ENCODE measurements at regions not wholly inside any gene's neighbourhood (a gene's known extent, or its start where the extent isn't known, plus 50 kb on each side); places are given as distances from the start of the nearest gene placed in this dataset.

GRCh38 chr20:51164731-51165130 is 141.8 kb upstream of the KCNG1 start:
- no peak for DNase-seq (ENCODE audit: low read depth)
- H3K4me3 ChIP-seq (ENCODE audit: low read depth, low read length): no peak overlapping the region
- TF ChIP-seq CTCF (IDR thresholded peaks at IDR 0.05; ENCODE audit: insufficient read depth, low read length): no peak

GRCh38 chr20:51163996-51164600 is 141.2 kb upstream of the KCNG1 start:
- no peak for DNase-seq (ENCODE audit: low read depth)
- H3K4me3 ChIP-seq (ENCODE audit: low read depth, low read length): no peak overlapping the region
- no peak for TF ChIP-seq CTCF (IDR thresholded peaks at IDR 0.05; ENCODE audit: insufficient read depth, low read length)

GRCh38 chr20:51162015-51162414 is 139.1 kb upstream of the KCNG1 start:
- DNase-seq (ENCODE audit: low read depth): no peak
- TF ChIP-seq CTCF (IDR thresholded peaks at IDR 0.05; ENCODE audit: insufficient read depth, low read length): no peak
- H3K4me3 ChIP-seq (ENCODE audit: low read depth, low read length): no peak overlapping the region

GRCh38 chr20:51160821-51161220 is 137.9 kb upstream of the KCNG1 start:
- no peak for TF ChIP-seq CTCF (IDR thresholded peaks at IDR 0.05; ENCODE audit: insufficient read depth, low read length)
- DNase-seq (ENCODE audit: low read depth): no peak

GRCh38 chr20:51159981-51160380 is 137.1 kb upstream of the KCNG1 start:
- H3K4me3 ChIP-seq (ENCODE audit: low read depth, low read length): no peak overlapping the region
- DNase-seq (ENCODE audit: low read depth): no peak
- no peak for TF ChIP-seq CTCF (IDR thresholded peaks at IDR 0.05; ENCODE audit: insufficient read depth, low read length)

More at GRCh38 chr20:51160821-51161220, 137.9 kb upstream of the KCNG1 start:
- no peak overlapping the region for H3K4me3 ChIP-seq (ENCODE audit: low read depth, low read length)

- no peak for TF ChIP-seq CTCF (IDR thresholded peaks at IDR 0.05; ENCODE audit: insufficient read depth, low read length)
- DNase-seq (ENCODE audit: low read depth): no peak
Observed at GRCh38 chr20:51159303-51159702, 136.4 kb upstream of the KCNG1 start.

GRCh38 chr20:51158226-51158625 is 135.3 kb upstream of the KCNG1 start:
- DNase-seq (ENCODE audit: low read depth): no peak
- TF ChIP-seq CTCF (IDR thresholded peaks at IDR 0.05; ENCODE audit: insufficient read depth, low read length): no peak
- H3K4me3 ChIP-seq (ENCODE audit: low read depth, low read length): no peak overlapping the region

More at GRCh38 chr20:51159303-51159702, 136.4 kb upstream of the KCNG1 start:
- H3K4me3 ChIP-seq (ENCODE audit: low read depth, low read length): no peak overlapping the region
